GM23248 (cell line): ENCODE measurements at regions not wholly inside any gene's neighbourhood (a gene's known extent, or its start where the extent isn't known, plus 50 kb on each side); places are given as distances from the start of the nearest gene placed in this dataset.

ENCODE experiments used
- EZH2 ChIP-seq: fragments of 200-600 bp; sonication (generic); IDR thresholded peaks from 2 replicates; pipeline ENCODE4 v1.6.1; 2018; ENCODE audit warnings: antibody characterized with exemption, mild to moderate bottlenecking; ENCODE audit not compliant: insufficient read depth, poor library complexity, severe bottlenecking
- EZH2phosphoT487 ChIP-seq: fragments of 200-600 bp; sonication (generic); IDR thresholded peaks from 2 replicates; pipeline ENCODE4 v1.6.1; 2018; ENCODE audit warnings: antibody characterized with exemption, moderate library complexity, mild to moderate bottlenecking, low read depth; ENCODE audit not compliant: insufficient read depth

DNA sequence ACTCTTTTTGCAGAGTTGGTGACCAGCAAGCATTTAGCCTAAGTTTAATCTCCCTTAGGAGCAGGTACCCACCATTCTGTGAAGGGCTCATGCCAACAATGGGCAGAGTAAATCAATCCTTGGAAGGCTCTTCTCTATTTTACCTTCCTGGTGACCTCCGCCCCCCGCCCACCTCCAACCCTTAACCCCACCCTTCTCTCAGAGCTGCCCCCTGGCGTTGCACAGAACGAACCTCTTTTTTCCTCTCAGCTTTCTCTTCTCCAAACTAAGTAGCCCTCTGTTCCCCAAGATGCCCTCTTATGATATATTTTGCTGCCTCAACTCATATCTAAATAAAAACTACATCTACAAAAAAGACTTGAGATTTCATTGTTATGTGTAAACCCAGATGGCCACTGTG is 186.8 kb downstream of the SEC16B start:
- TF ChIP-seq EZH2 (no peak), EZH2phosphoT487 (no peak)
